Sigmoid colon (tissue), 4 donors: ENCODE measurements at regions not wholly inside any gene's neighbourhood (a gene's known extent, or its start where the extent isn't known, plus 50 kb on each side); places are given as distances from the start of the nearest gene placed in this dataset.

Source experiments
- CTCF ChIP-seq, 4 experiments: fragments of 450-650 bp in 3 of 4; fragments of 200-600 bp in 1 of 4; IDR thresholded peaks; one replicate each; pipeline ENCODE4 v1.5.1; 2016 to 2019; ENCODE audit warnings: antibody characterized with exemption in 4 of 4, mild to moderate bottlenecking in 3 of 4, moderate library complexity in 2 of 4
- POLR2A ChIP-seq, 2 donors: fragments of 450-650 bp; IDR thresholded peaks; one replicate each; pipeline ENCODE4 v1.6.1; 2016; ENCODE audit warnings: antibody characterized with exemption in 2 of 2, mild to moderate bottlenecking in 2 of 2, moderate library complexity in 2 of 2
- POLR2AphosphoS5 ChIP-seq, 4 donors: sonication (generic); formaldehyde crosslinking; IDR thresholded peaks; one replicate each; pipeline ENCODE4 v1.6.1; 2017; ENCODE audit warnings: antibody characterized with exemption in 4 of 4

GRCh38 chr17:31792007-31792585 is 66.9 kb downstream of the COPRS start:
- TF ChIP-seq CTCF (IDR thresholded peaks at IDR 0.05) (no peak), POLR2A (IDR thresholded peaks at IDR 0.05) (no peak), POLR2AphosphoS5 (IDR thresholded peaks at IDR 0.05) (no peak)
